HEK293 (cell line): ENCODE measurements at regions not wholly inside any gene's neighbourhood (a gene's known extent, or its start where the extent isn't known, plus 50 kb on each side); places are given as distances from the start of the nearest gene placed in this dataset.

ENCODE experiments used
- CTCF ChIA-PET: fragments of 350-600 bp; formaldehyde crosslinking; extraction: SDS; loops from one replicate; lab custom pipeline; 2021; ENCODE audit warnings: antibody characterized with exemption; lab: Yijun Ruan, JAX
- POLR2A ChIA-PET: fragments of 300-600 bp; formaldehyde crosslinking; extraction: SDS; loops from one replicate; lab custom pipeline; 2020; ENCODE audit warnings: antibody characterized with exemption, inconsistent platforms; lab: Yijun Ruan, JAX
- H3K27ac ChIP-seq: fragments of 200-500 bp; sonication (Bioruptor generic); 2 replicates; pipeline ENCODE4 v1.5.1; 2014; ENCODE audit warnings: low read depth, low read length, control low read depth, inconsistent platforms; ENCODE audit errors: extremely low read depth
- H3K36me3 ChIP-seq, 2 experiments: fragments of 200-500 bp in 1 of 2; sonication (Bioruptor generic) in 1 of 2; 1 replicate in 1 of 2; 2 replicates in 1 of 2; pipeline ENCODE4 v1.5.1; 2014 to 2017; ENCODE audit warnings: inconsistent platforms in 2 of 2, low read length in 2 of 2; ENCODE audit not compliant: control insufficient read depth in 2 of 2, insufficient read depth in 1 of 2
- H3K4me1 ChIP-seq: fragments of 200-500 bp; sonication (Bioruptor generic); 2 replicates; pipeline ENCODE4 v1.5.1; 2014; ENCODE audit warnings: mild to moderate bottlenecking, low read length, inconsistent platforms; ENCODE audit not compliant: control insufficient read depth, insufficient read depth
- H3K4me3 ChIP-seq: 2 replicates; pipeline ENCODE4 v1.5.1; 2011; ENCODE audit warnings: low read depth, mild to moderate bottlenecking, control low read depth, low read length, moderate library complexity
- H3K9me3 ChIP-seq: fragments of 200-500 bp; sonication (Bioruptor generic); 2 replicates; pipeline ENCODE4 v1.5.1; 2014; ENCODE audit warnings: low read depth, low read length, inconsistent platforms; ENCODE audit not compliant: control insufficient read depth, insufficient read depth
- WT1 ChIP-seq: fragments of 450-650 bp; formaldehyde crosslinking; IDR thresholded peaks from 2 replicates; pipeline ENCODE4 v1.5.1; 2016; ENCODE audit warnings: missing biosample characterization, missing genetic modification characterization
- ZNF114 ChIP-seq: fragments of 450-650 bp; formaldehyde crosslinking; IDR thresholded peaks from 2 replicates; pipeline ENCODE4 v1.5.0; 2017; ENCODE audit warnings: missing biosample characterization, missing genetic modification characterization
- ZNF174 ChIP-seq: fragments of 450-650 bp; formaldehyde crosslinking; IDR thresholded peaks from 2 replicates; pipeline ENCODE4 v1.5.0; 2017; ENCODE audit warnings: missing biosample characterization, mild to moderate bottlenecking, missing genetic modification characterization
- ZNF2 ChIP-seq: fragments of 450-650 bp; formaldehyde crosslinking; IDR thresholded peaks from 2 replicates; pipeline ENCODE4 v1.5.1; 2016; ENCODE audit warnings: missing biosample characterization, missing genetic modification characterization
- ZNF202 ChIP-seq: fragments of 450-650 bp; formaldehyde crosslinking; IDR thresholded peaks from 2 replicates; pipeline ENCODE4 v1.5.1; 2016; ENCODE audit warnings: missing biosample characterization, missing genetic modification characterization, borderline replicate concordance
- ZNF248 ChIP-seq: fragments of 450-650 bp; formaldehyde crosslinking; IDR thresholded peaks from 2 replicates; pipeline ENCODE4 v1.5.1; 2017; ENCODE audit warnings: missing biosample characterization, missing genetic modification characterization
- ZNF266 ChIP-seq: fragments of 450-650 bp; formaldehyde crosslinking; IDR thresholded peaks from 2 replicates; pipeline ENCODE4 v1.5.1; 2016; ENCODE audit warnings: missing biosample characterization, missing genetic modification characterization, low read depth
- ZNF311 ChIP-seq: fragments of 450-650 bp; formaldehyde crosslinking; IDR thresholded peaks from 2 replicates; pipeline ENCODE4 v1.5.1; 2017; ENCODE audit warnings: missing biosample characterization, missing genetic modification characterization, borderline replicate concordance
- ZNF571 ChIP-seq: fragments of 450-650 bp; formaldehyde crosslinking; IDR thresholded peaks from 2 replicates; pipeline ENCODE4 v1.5.0; 2017; ENCODE audit warnings: missing biosample characterization, missing genetic modification characterization
- ZNF654 ChIP-seq: fragments of 450-650 bp; formaldehyde crosslinking; IDR thresholded peaks from 2 replicates; pipeline ENCODE4 v1.5.1; 2016; ENCODE audit warnings: low read depth, missing biosample characterization, missing genetic modification characterization
- TF ChIP-seq, protein P1 (sequence below): fragments of 450-650 bp; formaldehyde crosslinking; IDR thresholded peaks from 2 replicates; pipeline ENCODE4 v1.5.1; 2016; ENCODE audit warnings: missing biosample characterization, missing genetic modification characterization
- TF ChIP-seq, protein P2 (sequence below): fragments of 450-650 bp; formaldehyde crosslinking; IDR thresholded peaks from 2 replicates; pipeline ENCODE4 v1.5.1; 2017; ENCODE audit warnings: missing biosample characterization, missing genetic modification characterization
- TF ChIP-seq, protein P3 (sequence below): fragments of 450-650 bp; formaldehyde crosslinking; optimal IDR thresholded peaks from 2 replicates; pipeline ENCODE3; 2016; ENCODE audit warnings: missing biosample characterization, mild to moderate bottlenecking, missing genetic modification characterization
- TF ChIP-seq, protein P4 (sequence below): fragments of 450-650 bp; formaldehyde crosslinking; IDR thresholded peaks from 2 replicates; pipeline ENCODE4 v1.5.1; 2016; ENCODE audit warnings: missing biosample characterization, missing genetic modification characterization
- TF ChIP-seq, protein P5 (sequence below): fragments of 450-650 bp; formaldehyde crosslinking; IDR thresholded peaks from 2 replicates; pipeline ENCODE4 v1.5.1; 2016; ENCODE audit warnings: missing biosample characterization, missing genetic modification characterization
- TF ChIP-seq, protein P6 (sequence below): fragments of 450-650 bp; formaldehyde crosslinking; IDR thresholded peaks from 2 replicates; pipeline ENCODE4 v1.5.1; 2017; ENCODE audit warnings: missing biosample characterization, missing genetic modification characterization
- TF ChIP-seq, protein P7 (sequence below): IDR thresholded peaks from 2 replicates; pipeline ENCODE4 v1.6.1; 2011; ENCODE audit warnings: mild to moderate bottlenecking, low read depth, low read length, borderline replicate concordance

DNA sequence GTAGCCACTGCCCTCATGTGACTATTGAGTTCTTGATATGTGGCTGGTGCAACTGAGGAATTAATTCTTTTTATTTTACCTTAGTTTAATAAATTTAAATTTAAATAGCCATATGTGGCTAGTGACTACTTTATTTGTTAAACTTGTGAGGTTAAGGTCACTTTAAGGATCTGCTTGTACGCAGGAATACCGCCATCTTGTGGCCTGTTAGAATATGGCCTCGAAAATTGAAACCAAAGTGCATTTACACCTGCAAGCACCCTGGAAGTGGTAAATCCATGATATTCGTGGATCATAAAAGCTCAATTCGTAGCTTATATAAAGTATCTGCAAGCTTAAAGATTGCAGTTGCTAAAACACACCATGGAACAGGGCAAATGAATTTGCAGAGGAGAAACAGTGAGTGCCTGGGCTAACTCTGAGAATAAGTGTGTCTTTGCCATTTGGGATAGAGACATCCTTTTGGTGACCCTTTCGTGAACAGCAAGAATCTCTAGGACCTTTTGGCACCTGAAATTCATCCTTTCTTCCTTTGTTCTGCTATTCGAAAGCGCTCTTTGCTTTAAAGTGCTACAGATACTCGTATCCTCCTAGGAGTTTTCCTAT lies 59.9 kb upstream of the REG3A start:
- Histone ChIP-seq H3K9me3 (no peaks in the 10 kb centered on the region), H3K27ac (no peak overlapping the region), H3K4me3 (no peak overlapping the region), H3K36me3 (no peaks in the 10 kb centered on the region), H3K4me1 (no peaks in the 10 kb centered on the region)
- CTCF ChIA-PET: interaction anchor here (0.6 to 0.8 kb wide), 3 partner anchors 9 to 510 kb away, joined by 3 to 5 read pairs (median 3); no protein-coding TSS in a partner anchor
- TF ChIP-seq ZNF571 (no peak), WT1 (no peak), ZNF174 (tag by site-specific recombination) (no peak), ZNF248 (tag by site-specific recombination) (no peak), ZNF266 (no peak), ZNF311 (tag by site-specific recombination) (no peak), ZNF114 (no peak), ZNF2 (tag by site-specific recombination) (no peak), ZNF654 (tag by site-specific recombination) (peak; percentile 56), ZNF202 (tag by site-specific recombination) (no peak)
- TF ChIP-seq, protein P1, sequence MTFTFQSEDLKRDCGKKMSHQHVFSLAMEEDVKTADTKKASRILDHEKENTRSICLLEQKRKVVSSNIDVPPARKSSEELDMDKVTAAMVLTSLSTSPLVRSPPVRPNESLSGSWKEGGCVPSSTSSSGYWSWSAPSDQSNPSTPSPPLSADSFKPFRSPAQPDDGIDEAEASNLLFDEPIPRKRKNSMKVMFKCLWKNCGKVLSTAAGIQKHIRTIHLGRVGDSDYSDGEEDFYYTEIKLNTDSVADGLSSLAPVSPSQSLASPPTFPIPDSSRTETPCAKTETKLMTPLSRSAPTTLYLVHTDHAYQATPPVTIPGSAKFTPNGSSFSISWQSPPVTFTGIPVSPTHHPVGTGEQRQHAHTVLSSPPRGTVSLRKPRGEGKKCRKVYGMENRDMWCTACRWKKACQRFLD (tag by site-specific recombination): no peak
- TF ChIP-seq, protein P2, sequence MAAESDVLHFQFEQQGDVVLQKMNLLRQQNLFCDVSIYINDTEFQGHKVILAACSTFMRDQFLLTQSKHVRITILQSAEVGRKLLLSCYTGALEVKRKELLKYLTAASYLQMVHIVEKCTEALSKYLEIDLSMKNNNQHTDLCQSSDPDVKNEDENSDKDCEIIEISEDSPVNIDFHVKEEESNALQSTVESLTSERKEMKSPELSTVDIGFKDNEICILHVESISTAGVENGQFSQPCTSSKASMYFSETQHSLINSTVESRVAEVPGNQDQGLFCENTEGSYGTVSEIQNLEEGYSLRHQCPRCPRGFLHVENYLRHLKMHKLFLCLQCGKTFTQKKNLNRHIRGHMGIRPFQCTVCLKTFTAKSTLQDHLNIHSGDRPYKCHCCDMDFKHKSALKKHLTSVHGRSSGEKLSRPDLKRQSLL (tag by site-specific recombination): no peak
- TF ChIP-seq, protein P3, sequence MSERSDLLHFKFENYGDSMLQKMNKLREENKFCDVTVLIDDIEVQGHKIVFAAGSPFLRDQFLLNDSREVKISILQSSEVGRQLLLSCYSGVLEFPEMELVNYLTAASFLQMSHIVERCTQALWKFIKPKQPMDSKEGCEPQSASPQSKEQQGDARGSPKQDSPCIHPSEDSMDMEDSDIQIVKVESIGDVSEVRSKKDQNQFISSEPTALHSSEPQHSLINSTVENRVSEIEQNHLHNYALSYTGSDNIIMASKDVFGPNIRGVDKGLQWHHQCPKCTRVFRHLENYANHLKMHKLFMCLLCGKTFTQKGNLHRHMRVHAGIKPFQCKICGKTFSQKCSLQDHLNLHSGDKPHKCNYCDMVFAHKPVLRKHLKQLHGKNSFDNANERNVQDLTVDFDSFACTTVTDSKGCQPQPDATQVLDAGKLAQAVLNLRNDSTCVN: no peak
- TF ChIP-seq, protein P4, sequence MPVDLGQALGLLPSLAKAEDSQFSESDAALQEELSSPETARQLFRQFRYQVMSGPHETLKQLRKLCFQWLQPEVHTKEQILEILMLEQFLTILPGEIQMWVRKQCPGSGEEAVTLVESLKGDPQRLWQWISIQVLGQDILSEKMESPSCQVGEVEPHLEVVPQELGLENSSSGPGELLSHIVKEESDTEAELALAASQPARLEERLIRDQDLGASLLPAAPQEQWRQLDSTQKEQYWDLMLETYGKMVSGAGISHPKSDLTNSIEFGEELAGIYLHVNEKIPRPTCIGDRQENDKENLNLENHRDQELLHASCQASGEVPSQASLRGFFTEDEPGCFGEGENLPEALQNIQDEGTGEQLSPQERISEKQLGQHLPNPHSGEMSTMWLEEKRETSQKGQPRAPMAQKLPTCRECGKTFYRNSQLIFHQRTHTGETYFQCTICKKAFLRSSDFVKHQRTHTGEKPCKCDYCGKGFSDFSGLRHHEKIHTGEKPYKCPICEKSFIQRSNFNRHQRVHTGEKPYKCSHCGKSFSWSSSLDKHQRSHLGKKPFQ (tag by site-specific recombination): no peak
- TF ChIP-seq, protein P5, sequence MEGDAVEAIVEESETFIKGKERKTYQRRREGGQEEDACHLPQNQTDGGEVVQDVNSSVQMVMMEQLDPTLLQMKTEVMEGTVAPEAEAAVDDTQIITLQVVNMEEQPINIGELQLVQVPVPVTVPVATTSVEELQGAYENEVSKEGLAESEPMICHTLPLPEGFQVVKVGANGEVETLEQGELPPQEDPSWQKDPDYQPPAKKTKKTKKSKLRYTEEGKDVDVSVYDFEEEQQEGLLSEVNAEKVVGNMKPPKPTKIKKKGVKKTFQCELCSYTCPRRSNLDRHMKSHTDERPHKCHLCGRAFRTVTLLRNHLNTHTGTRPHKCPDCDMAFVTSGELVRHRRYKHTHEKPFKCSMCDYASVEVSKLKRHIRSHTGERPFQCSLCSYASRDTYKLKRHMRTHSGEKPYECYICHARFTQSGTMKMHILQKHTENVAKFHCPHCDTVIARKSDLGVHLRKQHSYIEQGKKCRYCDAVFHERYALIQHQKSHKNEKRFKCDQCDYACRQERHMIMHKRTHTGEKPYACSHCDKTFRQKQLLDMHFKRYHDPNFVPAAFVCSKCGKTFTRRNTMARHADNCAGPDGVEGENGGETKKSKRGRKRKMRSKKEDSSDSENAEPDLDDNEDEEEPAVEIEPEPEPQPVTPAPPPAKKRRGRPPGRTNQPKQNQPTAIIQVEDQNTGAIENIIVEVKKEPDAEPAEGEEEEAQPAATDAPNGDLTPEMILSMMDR (tag by site-specific recombination): 0 out of 2 replicates have a peak, but pooled peaks have one; percentile 24
- TF ChIP-seq, protein P6, sequence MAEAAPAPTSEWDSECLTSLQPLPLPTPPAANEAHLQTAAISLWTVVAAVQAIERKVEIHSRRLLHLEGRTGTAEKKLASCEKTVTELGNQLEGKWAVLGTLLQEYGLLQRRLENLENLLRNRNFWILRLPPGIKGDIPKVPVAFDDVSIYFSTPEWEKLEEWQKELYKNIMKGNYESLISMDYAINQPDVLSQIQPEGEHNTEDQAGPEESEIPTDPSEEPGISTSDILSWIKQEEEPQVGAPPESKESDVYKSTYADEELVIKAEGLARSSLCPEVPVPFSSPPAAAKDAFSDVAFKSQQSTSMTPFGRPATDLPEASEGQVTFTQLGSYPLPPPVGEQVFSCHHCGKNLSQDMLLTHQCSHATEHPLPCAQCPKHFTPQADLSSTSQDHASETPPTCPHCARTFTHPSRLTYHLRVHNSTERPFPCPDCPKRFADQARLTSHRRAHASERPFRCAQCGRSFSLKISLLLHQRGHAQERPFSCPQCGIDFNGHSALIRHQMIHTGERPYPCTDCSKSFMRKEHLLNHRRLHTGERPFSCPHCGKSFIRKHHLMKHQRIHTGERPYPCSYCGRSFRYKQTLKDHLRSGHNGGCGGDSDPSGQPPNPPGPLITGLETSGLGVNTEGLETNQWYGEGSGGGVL: no peak
- TF ChIP-seq, protein P7, sequence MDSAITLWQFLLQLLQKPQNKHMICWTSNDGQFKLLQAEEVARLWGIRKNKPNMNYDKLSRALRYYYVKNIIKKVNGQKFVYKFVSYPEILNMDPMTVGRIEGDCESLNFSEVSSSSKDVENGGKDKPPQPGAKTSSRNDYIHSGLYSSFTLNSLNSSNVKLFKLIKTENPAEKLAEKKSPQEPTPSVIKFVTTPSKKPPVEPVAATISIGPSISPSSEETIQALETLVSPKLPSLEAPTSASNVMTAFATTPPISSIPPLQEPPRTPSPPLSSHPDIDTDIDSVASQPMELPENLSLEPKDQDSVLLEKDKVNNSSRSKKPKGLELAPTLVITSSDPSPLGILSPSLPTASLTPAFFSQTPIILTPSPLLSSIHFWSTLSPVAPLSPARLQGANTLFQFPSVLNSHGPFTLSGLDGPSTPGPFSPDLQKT: no peak
- POLR2A ChIA-PET: no interaction called here
